ENCODE measurements at regions not wholly inside any gene's neighbourhood (a gene's known extent, or its start where the extent isn't known, plus 50 kb on each side); places are given as distances from the start of the nearest gene placed in this dataset.

DNA sequence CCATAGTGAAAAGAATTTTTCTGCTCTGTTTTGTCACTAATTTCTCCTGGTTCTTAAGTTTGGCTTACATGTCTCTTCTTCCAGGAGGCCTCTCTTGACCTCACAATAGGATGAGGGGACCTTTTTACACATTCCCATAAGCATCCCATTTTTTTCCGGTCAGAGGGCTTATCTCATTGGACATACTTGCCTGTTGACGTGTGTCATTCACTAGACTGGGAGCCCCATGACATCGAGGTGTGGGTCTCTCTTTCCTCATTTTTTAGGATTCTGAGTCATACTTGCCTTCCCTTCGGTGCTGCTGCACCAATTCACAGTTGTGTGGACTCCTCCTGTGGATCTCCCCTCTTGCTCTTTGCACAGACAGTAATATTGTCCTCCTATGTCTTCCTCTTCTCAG, 601.8 kb downstream of the GATA3 start:
- TF ChIP-seq TAF1 (conservative IDR thresholded peaks at IDR 0.05) (no peak), CTCF (IDR thresholded peaks at IDR 0.05; ENCODE audit: low read depth, low read length, missing input control) (no peak), JUND (IDR thresholded peaks at IDR 0.05) (no peak), HNF4G (IDR thresholded peaks at IDR 0.05) (no peak), GABPA (IDR thresholded peaks at IDR 0.05 in 1 of 2, conservative IDR thresholded peaks at IDR 0.05 in 1 of 2) (no peak), HNF4A (conservative IDR thresholded peaks at IDR 0.05) (no peak), REST (IDR thresholded peaks at IDR 0.05) (no peak)
- TF ChIP-seq, protein P1, sequence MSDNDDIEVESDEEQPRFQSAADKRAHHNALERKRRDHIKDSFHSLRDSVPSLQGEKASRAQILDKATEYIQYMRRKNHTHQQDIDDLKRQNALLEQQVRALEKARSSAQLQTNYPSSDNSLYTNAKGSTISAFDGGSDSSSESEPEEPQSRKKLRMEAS (IDR thresholded peaks at IDR 0.05): no peak
